ENCODE measurements at regions not wholly inside any gene's neighbourhood (a gene's known extent, or its start where the extent isn't known, plus 50 kb on each side); places are given as distances from the start of the nearest gene placed in this dataset.

GRCh38 chr11:111179184-111179910, 66.2 kb upstream of the POU2AF2 start:
- TF ChIP-seq CTCF (IDR thresholded peaks at IDR 0.05; ENCODE audit: low read depth, low read length) = no peak
- H3K4me3 ChIP-seq (ENCODE audit: low read depth, low read length) = no peak overlapping the region

GRCh38 chr11:111177037-111177871, 68.3 kb upstream of the POU2AF2 start:
- no peak overlapping the region for H3K4me3 ChIP-seq (ENCODE audit: low read depth, low read length)
- no peak for TF ChIP-seq CTCF (IDR thresholded peaks at IDR 0.05; ENCODE audit: low read depth, low read length)

GRCh38 chr11:111176603-111177002, 68.9 kb upstream of the POU2AF2 start:
- TF ChIP-seq CTCF (IDR thresholded peaks at IDR 0.05; ENCODE audit: low read depth, low read length) = no peak
- no peak overlapping the region for H3K4me3 ChIP-seq (ENCODE audit: low read depth, low read length)

GRCh38 chr11:111173221-111173620, 72.3 kb upstream of the POU2AF2 start:
- no peak for TF ChIP-seq CTCF (IDR thresholded peaks at IDR 0.05; ENCODE audit: low read depth, low read length)
- H3K4me3 ChIP-seq (ENCODE audit: low read depth, low read length) = no peak overlapping the region

GRCh38 chr11:111172321-111172862, 73.1 kb upstream of the POU2AF2 start:
- H3K4me3 ChIP-seq (ENCODE audit: low read depth, low read length) = no peak overlapping the region
- TF ChIP-seq CTCF (IDR thresholded peaks at IDR 0.05; ENCODE audit: low read depth, low read length) = no peak

GRCh38 chr11:111170761-111171379, 74.7 kb upstream of the POU2AF2 start:
- TF ChIP-seq CTCF (IDR thresholded peaks at IDR 0.05; ENCODE audit: low read depth, low read length) = no peak
- H3K4me3 ChIP-seq (ENCODE audit: low read depth, low read length) = no peak overlapping the region

Data from WI38 (cell line).